ENCODE measurements at regions not wholly inside any gene's neighbourhood (a gene's known extent, or its start where the extent isn't known, plus 50 kb on each side); places are given as distances from the start of the nearest gene placed in this dataset. TPM values are rescaled to one million over a fixed set of nuclear protein-coding genes. Genes with fewer than 3 reads are reported as not detected.

GRCh38 chrX:40147971-40148370 lies 50.2 kb upstream of the BCOR start:
- intact Hi-C loops (cut with DNase I; ENCODE audit: low total_unique reads) = no loop called here
- TF ChIP-seq POLR2A (IDR thresholded peaks at IDR 0.05) (no peak), CTCF (IDR thresholded peaks at IDR 0.05) (no peak)
- Histone ChIP-seq H3K4me3 (no peak overlapping the region), H3K36me3 (no peaks in the 10 kb centered on the region), H3K27me3 (no peaks in the 10 kb centered on the region), H3K9me3 (no peaks in the 10 kb centered on the region), H3K4me1 (peaks cover 0 to 5% of the 10 kb centered on the region in 2 donors), H3K27ac (peak overlapping the region in 1 of 2 donors; percentile 10)
- no peak for DNase-seq

Small RNA genes lying in the stretch of these regions (small RNA-seq; reads per million reads assigned to genes)
- not detected for gene RF00019

All from uterus (tissue), 3 donors.